ENCODE measurements at regions not wholly inside any gene's neighbourhood (a gene's known extent, or its start where the extent isn't known, plus 50 kb on each side); places are given as distances from the start of the nearest gene placed in this dataset.

- DNase-seq (ENCODE audit: extremely low read depth, low read depth) = no peak
Observed at GRCh38 chr2:45275806-45276205, 266.6 kb upstream of the SIX2 start.

DNA sequence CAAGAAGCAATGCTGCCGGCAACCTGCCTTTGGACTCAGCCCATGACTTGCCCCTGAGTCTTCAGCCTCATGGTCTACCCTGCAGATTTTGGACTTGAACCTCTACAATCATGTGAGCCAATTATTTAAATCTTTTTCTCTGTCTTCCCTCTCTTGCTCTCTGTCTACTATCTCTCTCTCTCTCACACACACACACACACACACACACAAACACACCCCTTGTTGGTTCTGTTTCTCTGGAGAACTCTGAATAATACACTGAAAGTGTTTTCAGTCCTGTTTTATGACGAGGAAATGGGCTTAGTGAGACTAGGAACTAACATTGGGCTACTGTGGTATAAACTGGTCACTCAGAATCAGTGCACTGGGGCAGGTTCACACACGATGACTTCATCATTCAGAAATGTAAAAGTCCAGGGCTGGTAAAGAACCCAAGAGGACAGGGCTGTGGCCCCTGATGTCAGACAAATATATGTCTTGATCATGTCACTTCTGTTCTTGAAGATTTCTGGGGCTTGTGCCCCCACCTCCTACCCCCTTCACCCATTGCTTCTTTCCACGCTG lies 266.1 kb upstream of the SIX2 start:
- DNase-seq (ENCODE audit: extremely low read depth, low read depth) = no peak

- DNase-seq (ENCODE audit: extremely low read depth, low read depth) = no peak
Observed at GRCh38 chr2:45274250-45274926, 265.1 kb upstream of the SIX2 start.

GRCh38 chr2:45273412-45274249 lies 264.4 kb upstream of the SIX2 start:
- no peak for DNase-seq (ENCODE audit: extremely low read depth, low read depth)

GRCh38 chr2:45272549-45273265 lies 263.5 kb upstream of the SIX2 start:
- no peak for DNase-seq (ENCODE audit: extremely low read depth, low read depth)

DNA sequence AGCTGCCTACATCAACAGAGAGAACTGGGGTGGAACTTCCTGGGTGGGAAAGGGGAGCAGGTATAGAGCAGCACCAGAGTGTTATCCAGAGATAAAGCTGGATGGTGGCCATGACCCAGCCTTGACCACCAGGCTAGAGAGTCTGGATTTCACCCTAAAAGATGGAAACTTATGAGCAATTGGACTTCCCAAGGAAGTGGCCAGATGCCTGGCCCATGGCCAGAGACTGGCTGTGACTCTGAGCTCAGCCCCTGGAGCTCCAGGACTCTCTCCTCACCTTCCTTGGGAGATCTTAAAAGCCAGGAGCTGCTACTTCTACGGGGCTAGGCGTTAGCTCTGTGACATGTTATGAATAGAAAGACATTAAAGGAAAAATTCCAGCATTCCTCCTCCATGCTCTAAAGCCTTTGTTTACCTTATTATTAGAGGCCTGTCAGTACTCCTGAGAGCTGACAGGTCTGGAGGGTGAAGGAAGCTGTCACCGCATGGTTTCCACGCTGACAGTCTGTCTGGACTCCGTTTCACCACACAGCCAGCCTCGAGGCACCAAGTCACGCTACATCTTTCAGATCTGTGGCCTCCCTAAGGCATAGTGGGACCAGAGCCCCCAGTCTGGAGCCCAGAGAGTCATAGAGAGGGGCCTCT lies 260.0 kb upstream of the SIX2 start:
- no peak for DNase-seq (ENCODE audit: extremely low read depth, low read depth)

GRCh38 chr2:45268631-45269030 lies 259.4 kb upstream of the SIX2 start:
- no peak for DNase-seq (ENCODE audit: extremely low read depth, low read depth)

GRCh38 chr2:45267062-45267792 lies 258.0 kb upstream of the SIX2 start:
- DNase-seq (ENCODE audit: extremely low read depth, low read depth) = no peak

- DNase-seq (ENCODE audit: extremely low read depth, low read depth) = no peak
Observed at GRCh38 chr2:45265336-45265735, 256.1 kb upstream of the SIX2 start.

- no peak for DNase-seq (ENCODE audit: extremely low read depth, low read depth)
Observed at GRCh38 chr2:45264227-45265225, 255.3 kb upstream of the SIX2 start.

- no peak for DNase-seq (ENCODE audit: extremely low read depth, low read depth)
Observed at GRCh38 chr2:45263147-45263546, 253.9 kb upstream of the SIX2 start.

DNA sequence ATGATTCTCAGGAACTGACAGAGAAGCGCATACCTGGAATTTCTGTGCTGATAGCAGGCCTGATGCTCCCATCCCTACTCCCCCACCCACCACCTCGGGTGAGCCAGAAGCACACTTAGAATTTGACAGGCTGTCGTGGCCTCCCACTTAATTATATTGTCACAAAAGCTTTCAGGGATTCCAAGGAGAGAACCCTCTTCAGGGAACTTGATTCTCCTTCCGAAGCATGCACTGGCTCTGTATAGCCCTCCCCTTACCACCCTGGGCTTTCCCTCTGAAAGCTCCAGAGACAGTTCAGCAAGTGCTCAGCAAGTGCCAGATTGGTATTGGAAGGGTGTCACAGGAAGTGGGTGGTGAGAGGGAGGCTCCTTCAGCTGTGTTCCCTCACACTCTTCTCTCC lies 252.5 kb upstream of the SIX2 start:
- DNase-seq (ENCODE audit: extremely low read depth, low read depth) = no peak

- DNase-seq (ENCODE audit: extremely low read depth, low read depth) = no peak
Observed at GRCh38 chr2:45260946-45261345, 251.7 kb upstream of the SIX2 start.

GRCh38 chr2:45259547-45260160 lies 250.4 kb upstream of the SIX2 start:
- no peak for DNase-seq (ENCODE audit: extremely low read depth, low read depth)

- no peak for DNase-seq (ENCODE audit: extremely low read depth, low read depth)
Observed at GRCh38 chr2:45259138-45259537, 249.9 kb upstream of the SIX2 start.

DNA sequence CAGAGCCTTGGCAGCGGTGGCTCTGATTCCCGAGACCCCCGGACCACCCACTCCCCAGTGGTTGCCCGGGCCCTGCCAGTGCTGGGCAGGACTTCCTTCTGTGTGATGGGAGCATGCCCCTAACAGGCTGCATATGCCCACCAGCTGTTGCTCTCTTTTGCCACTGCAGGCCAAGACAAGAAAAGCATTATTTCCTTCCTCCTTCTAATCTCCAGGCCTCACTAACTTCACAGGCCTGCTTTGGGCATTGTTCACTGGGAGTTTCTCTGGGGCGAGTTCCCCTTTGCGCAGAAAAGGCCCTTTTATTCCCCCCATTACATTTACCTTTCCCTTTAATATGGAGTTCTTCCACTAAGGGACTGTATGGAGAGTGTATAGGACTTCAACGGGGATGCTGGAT lies 249.1 kb upstream of the SIX2 start:
- no peak for DNase-seq (ENCODE audit: extremely low read depth, low read depth)

DNA sequence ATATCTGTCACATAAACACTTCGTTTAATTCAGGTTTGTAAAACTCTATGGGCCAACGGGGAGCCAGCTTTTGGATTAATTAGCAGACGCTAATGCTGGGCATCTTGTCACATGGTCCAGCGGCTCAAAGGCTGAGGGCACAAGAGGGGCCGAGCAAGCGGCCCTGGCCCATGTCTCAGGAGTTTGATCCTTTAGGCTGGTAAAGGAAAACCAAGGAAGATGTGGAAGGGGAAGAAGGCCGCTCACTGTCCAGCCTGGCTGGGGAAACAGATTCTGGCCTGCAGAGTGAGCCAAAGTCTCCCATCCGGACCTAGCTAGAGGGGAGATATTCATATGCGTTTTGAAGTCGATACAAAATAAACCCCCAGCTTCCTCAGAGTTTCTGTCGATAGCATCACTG lies 248.6 kb upstream of the SIX2 start:
- DNase-seq (ENCODE audit: extremely low read depth, low read depth) = no peak

DNA sequence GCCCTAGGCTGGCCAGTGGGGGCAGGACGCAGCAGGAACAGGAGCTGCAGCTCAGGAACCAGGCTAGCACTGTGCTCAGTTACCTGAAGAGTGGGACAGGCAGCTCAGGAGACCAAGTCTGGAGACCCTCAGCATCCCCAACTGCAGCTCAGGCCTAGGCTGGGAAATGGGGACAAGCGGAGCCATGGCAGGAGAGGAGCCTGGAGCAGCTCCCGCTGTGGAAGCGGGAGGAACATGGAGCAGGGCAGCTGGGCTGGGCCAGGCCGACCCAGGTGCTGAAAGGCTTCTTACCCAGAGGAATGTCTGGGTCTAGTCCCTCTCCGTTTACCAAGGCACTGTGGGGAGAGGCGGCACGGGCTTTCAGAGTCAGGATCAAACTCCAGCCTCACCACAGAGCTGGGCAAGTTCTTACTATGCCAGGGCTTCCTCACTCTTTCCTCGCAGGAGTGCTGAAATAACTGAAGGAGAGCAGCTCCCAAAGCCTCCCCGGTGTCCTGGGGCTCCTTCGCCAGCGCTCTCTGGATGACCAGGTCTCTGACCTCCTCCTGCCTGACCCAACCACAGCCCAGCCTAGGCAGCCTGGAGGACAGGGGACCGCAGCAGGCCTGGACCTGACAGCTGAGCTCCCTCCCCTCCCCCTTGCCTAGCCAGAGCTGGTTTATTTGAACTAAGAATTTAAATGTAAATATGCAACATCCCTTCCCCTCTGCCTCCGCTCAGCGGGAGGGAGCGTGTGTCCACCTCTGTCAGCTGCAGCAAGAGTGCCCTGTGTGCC lies 247.8 kb upstream of the SIX2 start:
- no peak for DNase-seq (ENCODE audit: extremely low read depth, low read depth)
